ENCODE measurements at regions not wholly inside any gene's neighbourhood (a gene's known extent, or its start where the extent isn't known, plus 50 kb on each side); places are given as distances from the start of the nearest gene placed in this dataset.

GRCh38 chr4:20126906-20127305 is 124.8 kb upstream of the SLIT2 start:
- Histone ChIP-seq H3K9ac (replicated peaks; ENCODE audit: extremely low read depth, insufficient read depth, low read length) (no peak overlapping the region), H3K4me3 (replicated peaks in 1 of 3; ENCODE audit: insufficient read depth in 1 of 3, low read depth in 1 of 3, low read length in 3 of 3) (no peak overlapping the region), H3K36me3 (ENCODE audit: control insufficient read depth in 2 of 2, extremely low read depth in 1 of 2, insufficient read depth in 2 of 2, low read length in 2 of 2) (no peaks in the 10 kb centered on the region), H3K4me2 (ENCODE audit: insufficient read depth, low read length) (no peak overlapping the region), H2AFZ (ENCODE audit: low read depth, low read length) (no peak overlapping the region), H3K79me2 (ENCODE audit: control insufficient read depth, insufficient read depth, low read length) (no peaks in the 10 kb centered on the region), H3K9me3 (replicated peaks; ENCODE audit: control insufficient read depth, insufficient read depth, low read length) (no peaks in the 10 kb centered on the region), H3K9me1 (replicated peaks; ENCODE audit: control insufficient read depth, extremely low read depth, insufficient read depth, low read length) (no peaks in the 10 kb centered on the region), H3K27me3 (ENCODE audit: control insufficient read depth in 2 of 2, insufficient read depth in 2 of 2, low read length in 2 of 2) (no peaks in the 10 kb centered on the region), H4K20me1 (replicated peaks; ENCODE audit: control insufficient read depth, extremely low read depth, insufficient read depth, low read length) (no peaks in the 10 kb centered on the region), H3K27ac (ENCODE audit: insufficient read depth, low read depth, low read length) (no peak overlapping the region), H3K4me1 (ENCODE audit: control insufficient read depth, extremely low read depth, insufficient read depth, low read length) (no peaks in the 10 kb centered on the region)
- intact Hi-C loops (cut with micrococcal nuclease): no loop called here
- FAIRE-seq (no peak), DNase-seq (ENCODE audit: low read depth, low spot score) (no peak)
- no TSS peak for BruUV-seq (replicated peaks)
- POLR2A ChIA-PET: no interaction called here
- dilution Hi-C loops (cut with MboI; ENCODE audit: extremely low pct_ligation_motif_present, low sequenced_read_pairs): no loop called here
- TF ChIP-seq, protein P1, sequence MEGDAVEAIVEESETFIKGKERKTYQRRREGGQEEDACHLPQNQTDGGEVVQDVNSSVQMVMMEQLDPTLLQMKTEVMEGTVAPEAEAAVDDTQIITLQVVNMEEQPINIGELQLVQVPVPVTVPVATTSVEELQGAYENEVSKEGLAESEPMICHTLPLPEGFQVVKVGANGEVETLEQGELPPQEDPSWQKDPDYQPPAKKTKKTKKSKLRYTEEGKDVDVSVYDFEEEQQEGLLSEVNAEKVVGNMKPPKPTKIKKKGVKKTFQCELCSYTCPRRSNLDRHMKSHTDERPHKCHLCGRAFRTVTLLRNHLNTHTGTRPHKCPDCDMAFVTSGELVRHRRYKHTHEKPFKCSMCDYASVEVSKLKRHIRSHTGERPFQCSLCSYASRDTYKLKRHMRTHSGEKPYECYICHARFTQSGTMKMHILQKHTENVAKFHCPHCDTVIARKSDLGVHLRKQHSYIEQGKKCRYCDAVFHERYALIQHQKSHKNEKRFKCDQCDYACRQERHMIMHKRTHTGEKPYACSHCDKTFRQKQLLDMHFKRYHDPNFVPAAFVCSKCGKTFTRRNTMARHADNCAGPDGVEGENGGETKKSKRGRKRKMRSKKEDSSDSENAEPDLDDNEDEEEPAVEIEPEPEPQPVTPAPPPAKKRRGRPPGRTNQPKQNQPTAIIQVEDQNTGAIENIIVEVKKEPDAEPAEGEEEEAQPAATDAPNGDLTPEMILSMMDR (IDR thresholded peaks at IDR 0.05; ENCODE audit: extremely low read depth in 1 of 2, insufficient read depth in 1 of 2, low read depth in 1 of 2, low read length in 2 of 2): no peak
- TF ChIP-seq EZH2 (IDR thresholded peaks at IDR 0.05; ENCODE audit: borderline replicate concordance, low read depth, low read length, severe bottlenecking): no peak
- no peak for TF ChIP-seq POLR2AphosphoS5 (IDR thresholded peaks at IDR 0.05; ENCODE audit: insufficient read depth, low read depth, low read length)
- no peak for TF ChIP-seq MYC (IDR thresholded peaks at IDR 0.05; ENCODE audit: low read depth, low read length)
- TF ChIP-seq, protein P2, sequence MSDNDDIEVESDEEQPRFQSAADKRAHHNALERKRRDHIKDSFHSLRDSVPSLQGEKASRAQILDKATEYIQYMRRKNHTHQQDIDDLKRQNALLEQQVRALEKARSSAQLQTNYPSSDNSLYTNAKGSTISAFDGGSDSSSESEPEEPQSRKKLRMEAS (IDR thresholded peaks at IDR 0.05; ENCODE audit: insufficient read depth, insufficient read length): no peak
- TF ChIP-seq GATA2 (IDR thresholded peaks at IDR 0.05; ENCODE audit: insufficient read depth, insufficient read length, low read depth, low read length): no peak
- no peak for TF ChIP-seq JUN (IDR thresholded peaks at IDR 0.05; ENCODE audit: borderline replicate concordance, insufficient read depth, insufficient read length, low read depth)
- TF ChIP-seq POLR2A (IDR thresholded peaks at IDR 0.05; ENCODE audit: low read depth, low read length): no peak
- no peak for TF ChIP-seq FOS (IDR thresholded peaks at IDR 0.05; ENCODE audit: borderline replicate concordance, insufficient read depth, low read length)
- CTCF ChIA-PET: no interaction called here

Data from endothelial cell of umbilical vein (primary cell).